HG03139 (cell line): ENCODE measurements at regions not wholly inside any gene's neighbourhood (a gene's known extent, or its start where the extent isn't known, plus 50 kb on each side); places are given as distances from the start of the nearest gene placed in this dataset.
"Not testable (repeated sequence)": the region's sequence is repeated elsewhere in the genome, so short reads cannot be mapped to it uniquely, and the experiment has no call there.

ENCODE experiments used
- ATAC-seq: cut with Tn5 transposase; IDR thresholded peaks from one replicate; pipeline ENCODE4 v1.9.1; 2021; ENCODE audit not compliant: unreplicated experiment

DNA sequence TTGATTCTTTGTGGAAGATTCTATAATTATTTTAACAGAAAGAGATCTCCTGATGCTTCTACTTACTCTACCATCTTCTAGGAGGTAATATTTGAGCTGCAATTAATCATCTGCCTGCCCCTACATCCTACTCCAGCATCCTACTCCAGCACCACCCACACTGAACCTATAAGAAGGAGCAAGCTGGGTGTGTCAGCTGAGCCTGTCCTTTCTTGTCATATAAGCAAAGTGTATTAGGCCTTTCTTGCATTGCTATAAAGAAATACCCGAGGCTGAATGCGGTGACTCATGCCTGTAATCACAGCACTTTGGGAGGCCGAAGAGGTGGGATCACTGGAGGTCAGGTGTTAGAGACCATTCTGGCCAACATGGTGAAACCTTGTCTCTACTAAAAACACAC, 84.2 kb upstream of the ARG1 start:
- no peak for ATAC-seq

DNA sequence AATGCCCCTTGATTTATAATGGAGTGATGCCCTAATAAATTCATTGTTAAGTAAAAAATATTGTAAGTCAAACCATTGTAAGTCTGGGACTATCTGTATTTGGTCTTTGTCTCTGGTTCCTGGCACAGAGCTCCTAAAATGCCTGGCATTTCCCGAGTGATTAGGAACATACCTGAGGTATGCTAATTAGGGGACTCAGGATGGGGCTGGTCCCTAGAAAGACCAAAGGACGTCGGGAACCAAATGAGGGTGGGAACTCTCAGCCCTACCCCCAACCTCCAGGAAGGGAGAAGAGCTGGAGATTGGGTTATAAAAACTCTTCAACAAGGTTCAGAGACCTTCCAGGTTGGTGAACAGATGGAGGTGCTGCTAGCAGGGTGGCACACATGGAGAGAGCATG, 82.6 kb upstream of the ARG1 start:
- no peak for ATAC-seq

DNA sequence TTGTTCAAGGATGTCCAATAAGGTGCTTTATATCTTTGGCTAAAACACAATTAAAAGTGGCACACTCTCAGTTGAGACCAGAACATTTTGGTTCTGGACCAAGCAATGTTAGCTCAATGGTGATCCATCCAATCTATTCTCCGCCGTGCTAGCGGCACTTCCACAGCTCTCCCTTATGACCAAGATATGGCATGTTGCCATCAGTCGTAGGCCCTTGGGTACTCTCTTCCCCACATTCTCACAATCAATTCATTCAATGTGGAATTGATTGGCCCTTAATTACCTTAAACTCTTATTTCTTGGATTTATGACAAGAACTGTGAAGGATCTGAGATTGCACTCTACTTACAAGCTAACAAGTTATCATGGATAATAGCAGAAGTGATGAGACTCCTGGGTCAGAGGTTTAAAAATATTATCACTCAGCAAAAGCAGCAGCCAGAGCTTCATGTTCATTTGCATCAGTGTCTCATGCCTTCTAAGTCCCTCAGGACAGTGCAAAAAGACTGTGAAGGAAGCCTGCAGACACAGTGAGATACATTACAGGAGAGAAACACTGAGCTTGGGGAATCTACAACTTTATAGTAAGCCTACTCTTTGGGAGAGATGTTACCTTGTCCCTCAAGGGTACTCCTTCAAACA, 80.0 kb upstream of the ARG1 start:
- ATAC-seq = no peak

DNA sequence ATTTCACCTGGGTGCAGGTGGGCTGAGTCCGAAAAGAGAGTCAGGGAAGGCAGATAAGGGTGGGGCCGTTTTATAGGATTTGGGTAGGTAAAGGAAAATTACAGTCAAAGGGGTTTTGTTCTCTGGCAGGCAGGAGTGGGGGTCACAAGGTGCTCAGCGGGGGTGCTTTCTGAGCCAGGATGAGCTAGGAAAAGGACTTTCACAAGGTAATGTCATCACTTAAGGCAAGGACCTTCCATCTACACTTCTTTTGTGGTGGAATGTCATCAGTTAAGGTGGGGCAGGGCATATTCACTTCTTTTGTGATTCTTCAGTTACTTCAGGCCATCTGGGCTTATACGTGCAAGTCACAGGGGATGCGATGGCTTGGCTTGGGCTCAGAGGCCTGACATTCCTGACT, 68.6 kb upstream of the ARG1 start:
- ATAC-seq = not testable (repeated sequence)

DNA sequence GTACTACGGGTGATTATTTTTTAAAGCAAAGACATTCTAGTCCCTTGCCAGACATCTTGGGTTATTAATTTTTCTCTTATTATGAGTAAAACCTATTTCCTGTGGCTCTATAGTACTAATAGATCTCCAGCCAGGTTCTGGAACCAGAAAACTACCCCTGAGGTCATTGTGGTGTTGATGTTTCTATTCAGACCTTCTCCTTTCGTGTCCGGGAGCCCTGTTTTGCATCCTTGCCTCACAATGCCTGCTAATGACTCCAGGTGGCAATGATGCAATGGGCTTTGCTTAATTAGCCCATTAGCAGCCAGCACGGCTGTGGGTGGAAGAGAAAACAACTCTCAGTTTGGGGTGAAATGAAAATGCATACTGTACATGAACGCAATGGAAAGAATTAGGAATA, 62.9 kb upstream of the ARG1 start:
- ATAC-seq = no peak

DNA sequence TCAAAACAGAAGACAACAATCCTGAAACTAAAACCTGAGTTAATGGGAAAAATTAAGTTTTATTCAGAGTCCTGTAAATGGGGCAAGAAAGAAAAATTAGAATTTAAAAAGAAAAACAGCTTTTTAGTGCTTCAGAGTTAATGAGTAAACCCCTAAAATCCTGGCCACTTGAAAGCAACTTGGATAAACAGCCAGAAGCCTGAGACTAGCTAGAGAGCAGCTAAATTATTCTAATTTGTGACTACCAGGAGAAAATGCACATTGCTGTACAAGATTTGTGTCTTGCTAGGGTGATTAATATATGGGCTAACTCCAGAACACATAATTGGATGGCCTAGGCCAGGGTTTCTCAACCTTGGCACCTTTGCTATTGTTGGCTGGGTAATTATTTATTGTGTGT, 62.4 kb upstream of the ARG1 start:
- ATAC-seq = no peak

DNA sequence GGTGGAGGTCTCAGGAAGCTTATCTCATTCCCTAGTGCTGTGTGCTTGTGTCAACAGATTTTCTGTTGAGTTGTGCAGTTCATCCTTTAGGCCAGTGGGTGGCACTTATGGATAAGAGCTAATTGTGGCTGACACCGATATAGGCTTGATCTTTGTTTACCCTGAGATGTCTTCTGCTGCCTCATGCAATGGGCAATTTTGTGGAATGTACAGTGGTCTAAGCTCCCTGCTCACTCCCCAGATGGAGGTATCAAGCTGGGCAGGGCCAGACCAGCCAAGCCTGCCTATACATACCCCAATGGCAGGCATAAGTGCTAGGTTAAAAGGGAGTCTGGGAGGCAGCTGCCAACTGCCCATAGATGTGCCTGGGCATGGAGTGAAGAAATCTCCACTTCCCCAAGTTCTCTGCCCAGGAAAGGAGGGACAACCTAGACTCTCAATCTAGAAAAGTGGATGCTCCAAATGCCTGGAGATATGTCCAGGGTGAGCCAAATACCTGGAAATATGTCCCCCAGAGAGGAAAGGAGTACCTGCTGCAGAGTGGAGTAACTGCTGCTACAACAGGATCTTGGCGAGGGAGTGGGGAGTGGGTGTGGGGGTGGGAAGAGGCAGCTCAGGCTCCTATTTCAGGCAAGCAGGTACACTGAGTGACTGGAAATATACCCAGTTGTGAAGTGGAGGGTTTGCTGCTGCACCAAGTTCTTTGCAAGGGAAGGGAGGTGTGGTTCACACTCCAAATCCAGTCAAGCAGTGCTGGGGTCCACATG, 53.2 kb upstream of the ARG1 start:
- ATAC-seq = peak; percentile 97
